Mesodermal cell (in vitro differentiated cells): ENCODE measurements at regions not wholly inside any gene's neighbourhood (a gene's known extent, or its start where the extent isn't known, plus 50 kb on each side); places are given as distances from the start of the nearest gene placed in this dataset.

Experiments used
- H3K27ac ChIP-seq: 2 replicates; pipeline ENCODE4 v1.7.0; 2013; ENCODE audit warnings: mild to moderate bottlenecking, low read depth, low read length, moderate library complexity; ENCODE audit not compliant: severe bottlenecking
- H3K36me3 ChIP-seq: 2 replicates; pipeline ENCODE4 v1.7.1; 2013; ENCODE audit warnings: mild to moderate bottlenecking, low read length, moderate library complexity; ENCODE audit not compliant: control insufficient read depth, insufficient read depth
- H3K4me1 ChIP-seq: one replicate; pipeline ENCODE4 v1.7.1; 2013; ENCODE audit warnings: mild to moderate bottlenecking, low read length; ENCODE audit not compliant: insufficient read depth, control insufficient read depth, poor library complexity, severe bottlenecking
- H3K4me3 ChIP-seq: 2 replicates; pipeline ENCODE4 v1.7.0; 2013; ENCODE audit warnings: low read length, control low read depth, mild to moderate bottlenecking; ENCODE audit not compliant: insufficient read depth, poor library complexity, severe bottlenecking; ENCODE audit errors: extremely low read depth
- H3K9me3 ChIP-seq: 2 replicates; pipeline ENCODE4 v1.7.1; 2013; ENCODE audit warnings: mild to moderate bottlenecking, low read length, moderate library complexity; ENCODE audit not compliant: control insufficient read depth
- WGBS, 2 experiments: methylation state at CpG; one replicate each; pipeline ENCODE4 v1.1.5; 2013; ENCODE audit warnings: missing lambda C conversion rate in 2 of 2; ENCODE audit not compliant: insufficient coverage in 2 of 2; 5-methylcytosine and 5-hydroxymethylcytosine counted together

GRCh38 chr12:130101370-130101769, 60.9 kb upstream of the FZD10 start:
- H3K27ac ChIP-seq, result no peak overlapping the region
- peaks cover 4% of the 10 kb centered on the region for H3K9me3 ChIP-seq
- H3K4me1 ChIP-seq, result peaks cover 16% of the 10 kb centered on the region
- WGBS, 2 experiments, result 47 to 54% methylated on average over 7 of the region's 7 CpGs
- H3K36me3 ChIP-seq, result no peaks in the 10 kb centered on the region
- H3K4me3 ChIP-seq, result no peak overlapping the region

DNA sequence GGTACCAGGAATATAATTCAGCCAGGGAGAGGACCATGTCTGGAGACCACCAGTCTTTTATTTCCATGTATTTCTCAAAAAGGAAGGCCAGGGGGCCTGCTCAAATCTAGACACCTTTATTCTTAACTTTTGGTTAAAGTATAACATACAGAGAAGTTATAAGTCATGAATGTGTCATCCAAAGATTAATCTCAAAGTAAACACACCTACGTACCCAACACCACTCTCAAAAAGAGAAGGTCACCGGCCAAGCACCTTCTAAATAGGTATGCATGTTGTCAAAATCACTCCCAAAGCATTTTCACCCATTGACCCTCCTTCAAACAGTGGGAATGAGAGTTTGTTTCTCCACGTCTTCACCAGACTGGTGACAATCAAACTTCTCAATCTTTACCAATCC, 60.0 kb upstream of the FZD10 start:
- H3K9me3 ChIP-seq, result peaks cover 4% of the 10 kb centered on the region
- no peak overlapping the region for H3K4me3 ChIP-seq
- no peaks in the 10 kb centered on the region for H3K36me3 ChIP-seq
- 100% methylated on average over 2 of the region's 3 CpGs for WGBS, 2 experiments
- H3K27ac ChIP-seq, result no peak overlapping the region
- peaks cover 16% of the 10 kb centered on the region for H3K4me1 ChIP-seq

GRCh38 chr12:130104571-130105106, 57.6 kb upstream of the FZD10 start:
- Histone ChIP-seq H3K4me3 (no peak overlapping the region), H3K27ac (peak overlapping the region; percentile 33), H3K9me3 (peaks cover 4% of the 10 kb centered on the region), H3K4me1 (peaks cover under 1% of the 10 kb centered on the region), H3K36me3 (no peaks in the 10 kb centered on the region)
- 25 to 33% methylated on average over 14 to 15 of the region's 16 CpGs for WGBS, 2 experiments

DNA sequence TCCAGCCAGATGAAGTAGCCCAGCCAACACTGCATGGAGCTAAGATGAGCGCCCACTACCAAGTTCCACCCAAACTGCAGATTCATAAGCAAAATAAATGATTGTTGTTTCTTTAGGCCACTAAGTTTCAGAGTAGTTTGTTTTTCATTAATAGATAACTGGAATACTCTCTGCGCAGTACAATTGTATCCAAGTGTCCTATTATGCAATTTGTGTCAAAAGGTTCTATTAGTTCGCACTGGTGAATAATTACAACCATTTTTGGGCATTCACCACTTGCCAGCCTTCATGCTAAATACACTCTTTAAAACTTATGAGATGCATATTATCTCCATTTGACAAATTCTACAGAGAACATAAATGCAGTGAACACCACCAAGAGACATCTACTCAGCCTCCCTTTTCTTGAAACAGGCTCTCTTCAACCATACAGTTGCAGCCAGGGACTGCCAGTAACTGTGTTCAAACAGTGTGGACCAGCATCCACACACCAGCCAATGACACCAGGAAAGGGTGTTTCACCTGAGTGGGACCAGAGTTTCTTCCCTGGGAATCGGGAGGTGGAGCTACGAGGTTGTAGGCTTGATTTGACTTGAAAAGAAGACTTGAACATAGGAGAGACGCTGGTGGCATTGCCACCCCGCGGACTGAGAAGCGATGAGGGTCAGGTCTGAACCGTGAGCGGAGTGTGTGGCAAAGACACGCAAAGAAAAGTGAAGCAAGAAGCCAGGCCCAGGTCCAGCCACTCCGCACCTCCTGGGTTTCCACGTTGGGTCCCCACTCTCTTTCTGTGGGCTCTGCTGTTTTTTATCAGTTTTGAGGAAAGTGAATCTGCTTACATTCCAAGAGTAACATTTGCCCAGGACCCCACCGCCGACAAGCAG, 53.0 kb upstream of the FZD10 start:
- H3K36me3 ChIP-seq, result no peaks in the 10 kb centered on the region
- no peaks in the 10 kb centered on the region for H3K9me3 ChIP-seq
- no peaks in the 10 kb centered on the region for H3K4me1 ChIP-seq
- no peak overlapping the region for H3K4me3 ChIP-seq
- no peak overlapping the region for H3K27ac ChIP-seq
- 93 to 94% methylated on average over 13 to 14 of the region's 16 CpGs for WGBS, 2 experiments

GRCh38 chr12:130110914-130111313, 51.4 kb upstream of the FZD10 start:
- Histone ChIP-seq H3K4me3 (no peak overlapping the region), H3K4me1 (no peaks in the 10 kb centered on the region), H3K36me3 (no peaks in the 10 kb centered on the region), H3K27ac (no peak overlapping the region), H3K9me3 (no peaks in the 10 kb centered on the region)
- WGBS, 2 experiments, result 85 to 93% methylated on average over 5 to 6 of the region's 8 CpGs

- Histone ChIP-seq H3K4me3 (no peak overlapping the region), H3K27ac (no peak overlapping the region), H3K4me1 (no peaks in the 10 kb centered on the region), H3K36me3 (no peaks in the 10 kb centered on the region), H3K9me3 (no peaks in the 10 kb centered on the region)
- WGBS, 2 experiments, result 75 to 76% methylated on average over 2 to 5 of the region's 6 CpGs
These were observed 50.2 kb upstream of the FZD10 start for GRCh38 chr12:130111965-130112496.
